GM21576 (cell line): ENCODE measurements at regions not wholly inside any gene's neighbourhood (a gene's known extent, or its start where the extent isn't known, plus 50 kb on each side); places are given as distances from the start of the nearest gene placed in this dataset.

Experiments used
- ATAC-seq: cut with Tn5 transposase; IDR thresholded peaks from one replicate; pipeline ENCODE4 v1.9.1; 2021; ENCODE audit warnings: mild to moderate bottlenecking, moderate library complexity; ENCODE audit not compliant: unreplicated experiment

- no peak for ATAC-seq
These were observed 62.0 kb upstream of the ESRRG start for GRCh38 chr1:216785221-216785620.

- ATAC-seq, result no peak
These were observed 56.5 kb upstream of the ESRRG start for GRCh38 chr1:216779686-216780085.

DNA sequence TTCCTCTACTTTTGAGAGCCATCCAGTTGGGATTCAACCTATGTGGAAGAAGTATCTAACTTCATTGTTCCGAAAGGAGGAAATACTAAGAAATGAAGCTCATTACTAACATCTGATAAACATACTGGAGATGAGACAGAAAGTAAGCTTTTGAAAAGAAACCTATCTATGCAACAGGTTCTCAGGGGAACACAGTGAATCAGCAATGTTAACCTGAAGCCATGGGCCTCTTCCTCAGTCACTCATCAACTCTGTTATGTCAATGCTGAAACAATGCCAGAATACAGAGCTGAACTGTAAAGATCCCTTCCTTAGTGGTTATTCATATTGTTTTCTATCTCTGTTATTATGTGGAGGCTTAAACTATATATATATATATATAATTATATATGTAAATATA is 55.5 kb upstream of the ESRRG start:
- ATAC-seq, result no peak

DNA sequence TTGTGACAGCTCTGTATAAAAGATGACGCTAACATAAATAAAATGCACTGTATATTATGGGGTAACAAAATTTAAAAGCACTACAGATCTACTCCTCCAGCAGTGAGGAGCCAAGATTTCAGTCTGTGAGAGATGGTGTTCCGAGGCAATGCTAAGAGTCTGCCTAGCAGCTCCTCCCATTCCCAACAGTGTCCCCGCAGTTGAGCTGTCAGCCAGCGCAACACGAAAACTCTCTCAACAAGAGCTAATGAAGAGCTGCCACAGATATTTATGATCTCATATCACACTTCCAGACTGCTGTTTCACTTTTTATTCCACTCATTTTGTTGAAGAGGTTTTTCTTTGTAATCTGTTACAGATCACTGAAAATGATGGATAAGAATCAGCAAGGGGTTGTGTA is 53.9 kb upstream of the ESRRG start:
- ATAC-seq, result no peak
